ENCODE measurements at regions not wholly inside any gene's neighbourhood (a gene's known extent, or its start where the extent isn't known, plus 50 kb on each side); places are given as distances from the start of the nearest gene placed in this dataset.
"Not testable (repeated sequence)": the region's sequence is repeated elsewhere in the genome, so short reads cannot be mapped to it uniquely, and the experiment has no call there.

DNA sequence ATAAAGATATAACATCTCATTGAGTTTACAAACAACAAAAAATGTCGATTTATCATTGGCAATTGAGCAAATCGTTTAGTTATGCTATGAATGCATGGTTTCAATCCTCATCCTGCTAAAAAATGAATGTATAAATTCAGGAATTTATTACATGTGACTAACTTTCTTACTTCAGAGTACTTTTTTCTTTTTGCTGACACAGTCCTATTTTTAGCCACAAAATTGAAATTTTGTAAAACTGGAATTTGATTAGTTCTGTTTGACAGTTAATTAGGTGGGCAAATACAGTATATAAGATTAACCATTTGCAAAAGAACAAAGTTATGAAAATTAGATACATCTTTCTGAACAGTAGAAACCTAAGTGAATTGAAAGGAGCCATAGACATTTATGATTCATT is 925.0 kb upstream of the CHORDC1 start:
- no peak for DNase-seq (ENCODE audit: low spot score)

DNA sequence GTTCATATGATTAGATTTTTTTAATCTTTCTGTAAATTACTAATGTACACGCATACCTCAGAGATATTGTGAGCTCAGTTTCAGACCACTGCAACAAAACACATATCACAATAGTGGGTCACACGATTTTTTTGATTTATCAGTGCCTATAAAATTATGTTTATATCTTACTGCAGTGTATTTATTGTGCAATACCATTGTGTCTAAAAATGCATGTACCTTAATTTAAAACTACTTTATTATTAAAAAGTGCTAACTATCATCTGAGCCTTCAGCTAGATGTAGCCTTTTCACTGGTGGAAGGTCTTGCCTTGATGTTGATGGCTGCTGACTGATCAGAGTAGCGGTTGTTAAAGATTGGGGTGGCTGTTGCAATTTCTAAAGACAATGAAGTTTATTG is 918.8 kb upstream of the CHORDC1 start:
- DNase-seq (ENCODE audit: low spot score) = no peak

DNA sequence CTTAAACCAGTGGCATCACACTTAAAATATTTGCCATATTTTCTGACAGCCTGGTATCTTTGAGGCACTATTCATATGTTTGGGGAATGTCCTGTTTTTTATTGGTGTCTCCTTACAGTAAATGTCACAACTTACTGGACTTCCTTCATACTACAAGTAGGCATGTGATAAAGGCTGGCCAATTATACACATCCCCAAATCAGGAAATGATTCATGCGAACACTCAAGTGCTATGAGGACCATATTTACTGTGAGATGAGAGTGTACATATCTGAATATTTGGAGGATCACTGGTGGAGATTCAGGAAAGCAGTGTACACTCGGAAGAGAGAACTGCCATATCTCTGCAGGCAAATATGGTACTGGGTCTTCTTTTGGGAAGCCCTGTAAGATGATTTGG is 913.8 kb upstream of the CHORDC1 start:
- no peak for DNase-seq (ENCODE audit: low spot score)

DNA sequence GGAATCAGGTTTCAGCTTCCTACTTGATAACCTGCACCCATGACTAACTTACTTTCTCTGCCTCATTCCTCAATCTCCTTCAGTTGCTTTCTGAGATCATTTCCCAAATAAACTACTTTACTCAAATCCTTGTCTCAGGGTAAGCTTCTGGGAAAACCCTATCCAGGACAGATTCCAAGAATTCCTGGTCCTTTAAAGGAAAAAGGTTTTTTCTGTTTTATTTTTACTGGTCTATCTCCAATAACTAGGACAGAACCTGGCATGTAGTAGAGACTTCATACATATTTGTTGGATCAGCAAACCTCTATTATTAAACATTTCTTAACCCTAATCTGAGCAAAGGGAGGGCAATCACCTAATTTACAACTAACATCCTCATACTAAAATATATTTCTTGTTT is 910.5 kb upstream of the CHORDC1 start:
- DNase-seq (ENCODE audit: low spot score) = no peak

DNA sequence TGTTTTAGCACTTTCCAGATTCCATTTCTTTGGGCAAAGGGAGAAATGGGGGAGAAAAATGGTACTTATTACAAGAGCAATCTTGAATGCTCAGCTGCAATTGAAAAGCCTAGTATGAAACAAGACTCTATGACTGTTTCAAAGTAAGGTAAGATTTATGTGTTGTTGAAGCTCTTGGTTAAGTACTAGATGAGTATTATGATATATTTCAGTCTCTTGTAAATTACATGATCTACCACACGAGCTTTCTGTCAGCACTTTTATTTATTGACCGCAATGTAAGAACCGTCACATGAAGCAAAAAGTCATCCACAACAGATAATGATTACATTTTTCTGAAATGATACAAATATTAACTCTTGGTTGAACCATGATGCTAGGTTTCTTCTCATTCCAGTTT is 906.7 kb upstream of the CHORDC1 start:
- no peak for DNase-seq (ENCODE audit: low spot score)

DNA sequence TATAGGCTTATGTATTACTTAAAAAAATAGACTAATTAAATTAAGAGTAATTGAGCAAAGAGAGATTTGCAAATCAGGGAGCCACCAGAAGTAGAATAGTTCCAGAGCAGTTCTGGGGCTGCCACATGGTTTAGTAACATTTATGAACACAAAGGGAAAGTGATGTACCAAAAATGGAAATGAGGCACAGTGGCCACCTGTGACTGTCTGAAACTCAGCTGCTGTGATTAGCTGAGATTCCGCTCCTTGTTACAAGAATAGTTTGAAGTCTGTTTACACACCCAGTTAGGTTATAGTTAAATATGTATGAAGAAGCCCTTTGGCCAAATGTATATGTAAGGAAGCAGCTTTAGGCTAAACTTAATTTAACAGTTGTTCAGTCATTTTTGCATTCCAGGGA is 901.5 kb upstream of the CHORDC1 start:
- DNase-seq (ENCODE audit: low spot score) = no peak

DNA sequence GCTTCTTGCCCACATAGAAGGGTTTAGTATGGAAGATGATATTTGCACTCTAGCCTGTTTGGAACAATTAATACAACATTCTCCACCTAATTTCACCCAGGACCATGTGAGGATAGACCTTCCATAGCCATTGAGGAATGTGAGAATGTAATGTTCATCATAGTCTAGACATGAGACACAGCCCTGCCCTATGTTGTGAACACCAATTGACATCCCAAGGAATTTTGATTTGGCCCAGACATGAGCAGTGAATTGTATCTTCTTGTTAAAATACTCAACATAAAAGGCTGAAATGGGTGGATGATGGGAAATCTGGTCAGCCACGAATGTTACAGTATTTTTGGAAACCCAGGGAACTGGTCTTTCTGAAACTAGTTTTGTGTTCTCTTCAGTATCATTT is 892.3 kb upstream of the CHORDC1 start:
- DNase-seq (ENCODE audit: low spot score) = no peak

DNA sequence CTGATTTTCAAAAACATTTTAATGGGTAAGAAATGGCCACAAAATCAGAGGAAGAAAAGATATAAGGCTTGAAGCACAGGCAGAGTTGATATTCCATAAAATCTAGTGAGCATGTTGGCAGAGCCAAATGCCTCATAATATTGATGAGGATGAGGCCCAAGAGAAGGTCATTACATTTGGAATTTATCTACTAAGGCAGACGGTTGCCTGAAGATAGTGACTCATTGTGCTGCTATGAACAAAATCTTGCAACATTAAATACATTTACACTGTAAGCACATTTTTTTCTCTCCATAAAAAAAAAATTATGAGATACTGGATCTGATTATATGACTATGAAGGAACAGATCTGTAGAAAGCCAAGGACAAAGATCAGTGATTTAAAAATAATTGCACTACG is 881.4 kb upstream of the CHORDC1 start:
- DNase-seq (ENCODE audit: low spot score) = no peak

DNA sequence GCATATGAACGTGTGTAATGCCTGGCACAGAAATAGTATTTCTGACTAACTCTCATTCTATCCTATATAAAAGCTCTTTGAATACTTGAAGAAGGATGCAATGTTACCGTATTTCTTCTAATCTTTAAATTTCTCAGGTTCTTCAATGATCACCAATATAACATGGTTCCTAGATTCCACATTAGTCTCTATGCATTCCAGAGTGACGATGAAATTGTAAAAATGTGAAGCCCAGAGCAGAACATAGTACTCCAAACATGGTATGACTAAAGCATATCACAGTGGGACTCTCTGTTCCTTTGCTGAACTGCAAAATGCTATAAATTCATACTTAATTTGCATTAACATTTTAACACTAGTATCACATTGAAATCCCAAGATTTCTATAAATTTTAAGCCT is 877.6 kb upstream of the CHORDC1 start:
- no peak for DNase-seq (ENCODE audit: low spot score)

DNA sequence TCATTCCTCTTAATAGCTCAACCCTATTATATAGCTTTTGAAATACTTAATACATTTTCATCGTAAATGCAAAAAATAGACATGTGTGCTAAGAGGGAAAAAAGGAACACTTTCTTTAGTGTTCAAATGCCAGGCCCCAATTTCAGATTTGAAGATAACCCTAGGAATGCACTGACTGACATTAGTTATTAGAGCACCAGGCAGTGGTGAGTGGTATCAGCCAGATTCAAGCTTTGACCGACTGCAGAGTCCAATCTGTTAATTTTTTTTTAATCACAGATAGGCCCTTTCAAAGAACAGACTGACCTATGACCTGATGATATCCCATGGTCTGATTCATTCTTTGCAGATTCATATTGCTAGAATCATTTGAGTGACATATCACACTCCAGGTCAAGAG is 874.2 kb upstream of the CHORDC1 start:
- no peak for DNase-seq (ENCODE audit: low spot score)

DNA sequence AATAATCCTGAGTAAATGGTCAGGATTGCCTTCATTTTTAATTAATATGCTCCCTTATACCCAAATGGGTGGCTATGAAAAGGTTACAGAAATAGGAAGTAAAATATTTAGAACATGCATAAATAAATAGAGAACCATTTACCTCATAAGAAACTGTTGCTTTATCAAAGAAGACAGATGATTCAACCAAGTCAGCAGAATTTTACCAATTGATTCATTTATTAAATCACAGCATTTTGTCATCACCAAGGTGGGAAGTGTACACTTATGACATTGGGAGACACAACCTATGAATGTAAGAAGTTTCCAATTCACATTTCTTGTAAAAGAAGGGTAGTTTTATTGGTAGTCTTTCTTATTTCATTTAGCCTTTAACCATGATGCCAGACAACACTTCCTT is 870.3 kb upstream of the CHORDC1 start:
- no peak for DNase-seq (ENCODE audit: low spot score)

DNA sequence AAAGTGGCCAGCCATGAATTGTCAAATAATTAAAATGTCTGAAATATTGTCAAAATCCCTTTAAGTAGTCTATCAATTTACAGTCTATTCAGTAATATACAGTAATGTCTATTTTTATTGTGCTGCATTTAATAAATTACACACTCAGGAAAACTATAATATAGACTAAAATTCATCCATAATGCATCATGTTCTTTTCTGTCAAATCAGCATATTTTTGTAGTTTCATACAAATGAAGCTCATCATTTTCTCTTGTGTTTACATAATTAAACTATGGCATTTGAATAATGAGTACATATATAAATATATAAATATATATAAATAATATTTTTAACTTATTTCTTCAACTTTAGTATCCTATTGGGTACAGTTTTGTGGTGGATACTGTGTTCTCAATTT is 868.7 kb upstream of the CHORDC1 start:
- no peak for DNase-seq (ENCODE audit: low spot score)

DNA sequence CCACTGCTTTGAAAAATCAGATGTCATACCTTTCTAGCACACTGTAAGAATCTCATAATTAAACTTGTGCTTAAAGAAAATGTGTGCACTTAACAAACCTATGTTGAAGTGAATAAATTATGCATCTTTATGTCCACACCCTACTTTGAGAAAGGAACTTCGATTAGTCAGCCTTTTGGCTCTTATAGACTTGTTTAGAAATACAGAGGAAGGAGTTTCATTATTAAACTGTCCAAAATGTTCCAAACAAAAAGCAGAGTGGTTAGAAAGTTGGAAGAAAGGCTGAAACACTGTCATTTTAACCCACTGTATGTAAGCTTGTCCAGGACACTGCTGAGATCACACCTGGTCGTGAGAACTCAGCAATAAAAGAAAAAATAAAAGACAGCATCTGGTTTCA is 863.2 kb upstream of the CHORDC1 start:
- DNase-seq (ENCODE audit: low spot score) = no peak

DNA sequence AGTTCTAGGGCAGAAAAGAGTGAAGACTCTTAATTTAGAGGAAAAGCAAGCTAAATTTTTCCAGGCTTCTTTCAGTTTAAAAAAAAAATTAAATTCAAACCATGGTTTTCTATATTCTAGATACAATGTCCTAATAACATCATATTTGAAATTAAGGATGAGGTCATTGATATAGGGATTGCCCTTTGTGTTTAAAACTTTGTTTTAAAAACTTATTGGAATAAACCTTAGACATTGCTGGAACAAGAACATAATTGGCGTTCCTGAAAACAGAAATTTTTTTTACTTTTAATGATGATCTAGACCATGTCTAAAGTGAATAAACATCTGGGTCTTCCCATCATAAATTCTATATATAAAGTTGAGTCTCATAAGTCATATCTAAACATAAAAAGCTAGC is 859.4 kb upstream of the CHORDC1 start:
- DNase-seq (ENCODE audit: low spot score) = no peak

DNA sequence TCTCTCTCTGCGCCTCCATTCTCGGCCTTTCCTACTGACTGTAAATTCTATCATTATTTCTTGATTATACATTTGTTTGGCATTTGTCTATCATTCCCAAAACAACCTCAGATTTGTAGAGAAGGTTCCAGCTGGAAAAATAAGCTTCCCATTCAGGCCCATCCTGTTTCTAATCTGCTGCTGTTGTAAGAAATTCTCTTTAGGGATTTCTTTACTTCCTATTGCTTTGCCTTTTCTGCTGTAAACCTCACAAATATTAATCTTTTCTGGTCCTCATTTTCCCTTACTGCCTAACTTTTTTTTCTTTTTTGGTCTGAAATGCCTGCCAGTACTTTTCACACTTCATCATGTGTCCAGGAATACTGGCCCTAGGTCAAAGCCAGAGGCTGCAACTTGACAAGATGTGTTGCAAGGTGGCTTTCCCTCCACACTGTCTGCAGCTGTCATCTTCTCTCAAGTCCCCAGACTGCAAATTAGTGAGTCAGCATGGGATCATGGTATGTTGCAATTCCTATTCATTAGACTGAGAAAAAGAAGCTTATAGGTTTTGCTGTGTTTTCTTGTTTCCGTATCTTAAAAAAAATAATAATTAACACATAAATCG is 858.7 kb upstream of the CHORDC1 start:
- no peak for DNase-seq (ENCODE audit: low spot score)

DNA sequence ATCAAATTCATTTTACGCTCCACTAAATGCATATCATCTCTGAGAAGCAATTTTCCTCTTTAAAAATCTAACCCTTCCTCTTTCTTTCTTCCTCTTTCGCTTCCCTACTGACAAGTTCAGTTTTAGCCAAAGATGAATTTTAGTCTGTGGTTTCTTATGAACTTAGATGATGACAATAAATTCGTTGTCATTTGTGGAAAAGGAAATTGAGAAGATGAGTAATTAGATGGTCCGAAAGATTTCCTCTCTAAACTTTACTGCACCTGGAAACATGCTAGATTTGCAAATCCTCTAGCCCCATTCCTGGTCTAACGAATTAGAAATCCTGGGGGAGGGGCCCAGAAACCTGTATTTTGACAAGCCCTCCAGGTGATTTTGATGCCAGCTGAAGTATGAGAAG is 855.4 kb upstream of the CHORDC1 start:
- DNase-seq (ENCODE audit: low spot score) = no peak

DNA sequence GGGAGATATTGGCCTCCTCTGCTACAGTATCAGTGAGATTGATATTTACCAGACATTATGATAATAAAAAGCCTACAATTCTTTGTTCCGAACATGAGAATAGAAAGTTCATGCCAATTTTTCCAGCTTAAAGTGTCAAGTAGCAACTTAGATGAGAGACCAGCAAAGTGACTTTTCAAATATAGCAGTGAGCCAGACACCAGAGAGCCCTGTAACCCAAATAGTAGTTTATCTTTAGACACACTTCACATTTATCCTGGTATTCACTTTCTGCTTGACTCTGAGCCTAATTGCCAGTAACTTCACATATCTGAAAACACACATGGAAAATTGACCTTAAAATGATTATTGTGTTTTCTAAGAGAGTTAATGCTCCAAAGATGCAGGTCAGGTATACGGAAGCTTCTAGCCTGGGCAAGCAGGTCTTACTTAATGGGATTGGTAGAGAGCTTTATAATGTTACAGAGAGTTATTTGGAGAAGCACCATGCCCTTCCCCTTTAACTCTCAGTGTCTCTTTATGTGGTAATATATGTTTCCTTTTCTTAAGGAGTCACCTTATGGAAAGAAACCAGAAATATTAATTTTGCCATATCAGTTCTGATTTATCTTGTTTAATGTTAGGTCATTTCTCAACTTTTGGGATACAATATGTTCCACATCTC is 852.3 kb upstream of the CHORDC1 start:
- DNase-seq (ENCODE audit: low spot score) = no peak

DNA sequence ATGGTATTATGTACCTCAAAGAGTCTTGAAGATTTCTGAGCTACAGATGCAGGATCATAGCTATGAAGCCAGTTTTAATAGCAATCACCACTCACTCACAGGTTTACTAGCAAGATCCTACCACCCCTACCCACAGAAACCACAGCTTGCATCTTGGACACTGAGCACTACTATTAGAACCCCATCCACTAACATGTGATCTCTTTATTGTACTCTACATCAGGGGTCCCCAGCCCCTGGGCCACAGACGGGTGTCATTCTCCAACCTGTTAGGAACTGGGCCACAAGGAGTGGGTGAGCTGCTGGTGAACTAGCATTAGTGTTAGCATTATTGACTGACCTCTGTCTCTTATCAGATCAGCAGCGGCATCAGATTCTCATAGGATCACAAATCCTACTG is 844.8 kb upstream of the CHORDC1 start:
- no peak for DNase-seq (ENCODE audit: low spot score)

DNA sequence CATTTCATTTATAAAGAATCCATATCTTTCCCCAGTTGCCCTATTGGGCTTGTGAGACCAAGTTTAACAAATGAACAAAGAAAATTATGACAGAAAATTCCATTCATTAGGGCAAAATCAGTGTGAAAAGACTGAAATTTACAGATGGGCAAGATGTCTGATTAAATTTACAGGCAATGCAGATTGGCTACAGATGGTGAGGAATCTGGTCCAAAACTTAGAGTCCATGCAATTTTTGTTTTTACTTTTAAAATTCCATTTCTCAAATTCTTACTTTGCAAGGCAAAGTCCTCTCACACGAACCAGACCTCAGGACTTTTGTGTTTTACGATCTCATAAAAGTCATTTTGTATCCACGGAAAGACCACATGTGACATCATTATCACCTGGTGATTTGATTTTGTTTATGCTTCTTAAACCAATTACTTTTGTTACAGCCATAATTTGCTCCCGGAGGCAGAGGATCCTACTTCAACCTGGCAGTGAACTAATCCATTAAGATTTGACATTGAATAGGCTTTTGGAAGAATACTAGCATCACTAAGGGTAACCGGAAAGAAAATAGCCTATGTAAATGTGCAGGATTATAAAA is 843.7 kb upstream of the CHORDC1 start:
- no peak for DNase-seq (ENCODE audit: low spot score)

DNA sequence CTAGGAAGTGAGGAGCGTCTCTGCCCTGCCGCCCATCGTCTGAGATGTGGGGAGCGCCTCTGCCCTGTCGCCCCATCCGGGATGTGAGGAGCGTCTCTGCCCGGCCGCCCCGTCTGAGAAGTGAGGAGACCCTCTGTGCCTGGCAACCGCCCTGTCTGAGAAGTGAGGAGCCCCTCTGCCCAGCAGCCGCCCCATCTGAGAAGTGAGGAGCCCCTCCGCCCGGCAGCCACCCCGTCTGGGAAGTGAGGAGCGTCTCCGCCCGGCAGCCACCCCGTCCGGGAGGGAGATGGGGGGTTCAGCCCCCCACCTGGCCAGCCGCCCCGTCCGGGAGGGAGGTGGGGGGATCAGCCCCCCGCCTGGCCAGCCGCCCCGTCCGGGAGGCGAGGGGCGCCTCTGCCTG is 840.5 kb upstream of the CHORDC1 start:
- not testable (repeated sequence) for DNase-seq (ENCODE audit: low spot score)

DNA sequence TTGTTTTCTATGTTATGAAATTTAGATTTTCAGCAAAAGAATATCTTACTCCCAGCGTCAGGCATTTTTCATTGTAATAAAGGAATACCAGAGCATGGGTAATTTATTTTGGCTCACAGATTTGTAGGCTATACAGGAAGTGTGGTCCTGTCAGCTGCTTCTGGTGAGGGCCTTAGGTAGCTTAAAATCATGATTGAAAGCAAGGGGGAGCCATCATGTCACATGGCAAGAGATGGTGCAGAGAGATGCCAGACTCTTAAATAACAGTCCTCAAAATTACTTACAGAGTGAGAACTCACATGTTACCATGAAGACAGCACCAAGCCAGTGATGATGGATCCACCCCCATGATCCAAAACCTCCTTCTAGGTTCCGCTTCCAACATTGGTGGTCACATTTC is 825.0 kb upstream of the CHORDC1 start:
- DNase-seq (ENCODE audit: low spot score) = no peak

DNA sequence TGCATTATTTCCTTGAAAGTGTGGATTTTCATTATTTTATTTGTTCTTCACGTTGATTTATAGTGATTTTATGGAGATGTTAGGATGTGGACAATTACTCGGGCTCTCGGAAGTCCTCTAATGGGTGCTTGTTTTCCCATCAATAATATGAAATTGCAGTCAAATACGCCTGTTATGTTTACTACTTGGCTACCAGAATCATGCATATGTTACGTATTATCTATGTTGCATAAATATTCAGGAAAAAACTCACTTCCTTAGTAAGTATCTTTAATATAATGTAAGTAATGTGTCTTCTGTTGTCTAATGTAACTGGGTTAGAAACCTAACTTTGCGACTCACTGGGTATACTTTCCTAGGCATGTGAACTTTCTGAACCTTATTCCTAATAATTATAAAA is 823.4 kb upstream of the CHORDC1 start:
- no peak for DNase-seq (ENCODE audit: low spot score)

DNA sequence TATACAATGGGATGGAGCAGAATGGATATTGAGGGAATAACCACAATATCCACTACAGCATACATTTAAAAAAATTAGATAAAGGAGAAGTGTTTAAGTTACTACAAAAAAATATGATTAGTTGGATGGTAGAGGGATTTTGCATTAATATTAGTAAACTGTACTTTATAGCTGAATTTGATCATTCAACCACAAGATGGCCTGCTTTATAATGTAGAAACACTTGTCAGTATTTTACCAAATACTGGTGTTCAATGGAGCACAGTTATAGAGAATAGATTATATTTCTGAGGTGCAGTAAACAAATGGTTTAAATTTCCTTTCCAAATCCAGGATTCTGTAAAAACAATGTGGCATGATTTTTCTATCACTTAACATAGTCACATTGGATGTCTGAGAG is 818.8 kb upstream of the CHORDC1 start:
- no peak for DNase-seq (ENCODE audit: low spot score)

DNA sequence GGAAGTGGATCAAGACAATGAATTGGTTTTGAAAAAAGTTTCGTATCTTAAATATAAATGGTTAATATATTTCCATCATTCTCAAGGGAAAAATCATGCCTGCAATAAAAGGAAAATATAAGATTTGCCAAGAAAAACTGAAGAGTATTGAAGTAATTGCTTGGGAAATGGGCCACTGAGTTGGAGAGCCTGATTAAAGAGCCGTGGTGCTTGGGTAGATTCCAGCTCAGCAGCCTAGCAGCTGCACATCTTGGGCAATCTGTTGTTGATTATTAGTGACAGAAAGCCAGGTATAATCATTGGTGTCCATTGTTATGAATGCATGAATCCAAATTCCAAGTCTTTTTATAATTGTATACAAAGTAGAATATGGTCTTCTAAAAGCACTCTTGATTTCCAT is 800.9 kb upstream of the CHORDC1 start:
- no peak for DNase-seq (ENCODE audit: low spot score)
